ENCODE measurements at regions not wholly inside any gene's neighbourhood (a gene's known extent, or its start where the extent isn't known, plus 50 kb on each side); places are given as distances from the start of the nearest gene placed in this dataset.

GRCh38 chr3:69568951-69569350, 170.3 kb upstream of the MITF start:
- Histone ChIP-seq H3K9me3 (ENCODE audit: low read depth, low read length) (no peaks in the 10 kb centered on the region), H3K36me3 (ENCODE audit: insufficient read depth, low read length) (no peaks in the 10 kb centered on the region), H3K4me1 (ENCODE audit: insufficient read depth, low read length) (no peaks in the 10 kb centered on the region), H4K20me1 (ENCODE audit: insufficient read depth, low read length) (no peaks in the 10 kb centered on the region), H3K27me3 (ENCODE audit: insufficient read depth, low read length) (no peaks in the 10 kb centered on the region), H2AFZ (ENCODE audit: low read length) (no peak overlapping the region), H3K4me2 (ENCODE audit: insufficient read depth, low read length) (no peak overlapping the region), H3K4me3 (ENCODE audit: insufficient read depth, low read length) (no peak overlapping the region), H3K79me2 (ENCODE audit: insufficient read depth, low read length) (no peaks in the 10 kb centered on the region), H3K27ac (ENCODE audit: low read depth, low read length) (no peak overlapping the region)
- TF ChIP-seq, protein P1, sequence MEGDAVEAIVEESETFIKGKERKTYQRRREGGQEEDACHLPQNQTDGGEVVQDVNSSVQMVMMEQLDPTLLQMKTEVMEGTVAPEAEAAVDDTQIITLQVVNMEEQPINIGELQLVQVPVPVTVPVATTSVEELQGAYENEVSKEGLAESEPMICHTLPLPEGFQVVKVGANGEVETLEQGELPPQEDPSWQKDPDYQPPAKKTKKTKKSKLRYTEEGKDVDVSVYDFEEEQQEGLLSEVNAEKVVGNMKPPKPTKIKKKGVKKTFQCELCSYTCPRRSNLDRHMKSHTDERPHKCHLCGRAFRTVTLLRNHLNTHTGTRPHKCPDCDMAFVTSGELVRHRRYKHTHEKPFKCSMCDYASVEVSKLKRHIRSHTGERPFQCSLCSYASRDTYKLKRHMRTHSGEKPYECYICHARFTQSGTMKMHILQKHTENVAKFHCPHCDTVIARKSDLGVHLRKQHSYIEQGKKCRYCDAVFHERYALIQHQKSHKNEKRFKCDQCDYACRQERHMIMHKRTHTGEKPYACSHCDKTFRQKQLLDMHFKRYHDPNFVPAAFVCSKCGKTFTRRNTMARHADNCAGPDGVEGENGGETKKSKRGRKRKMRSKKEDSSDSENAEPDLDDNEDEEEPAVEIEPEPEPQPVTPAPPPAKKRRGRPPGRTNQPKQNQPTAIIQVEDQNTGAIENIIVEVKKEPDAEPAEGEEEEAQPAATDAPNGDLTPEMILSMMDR (IDR thresholded peaks at IDR 0.05; ENCODE audit: extremely low read depth, low read depth, low read length), result no peak
- DNase-seq (ENCODE audit: insufficient read length, low spot score, missing footprints), result no peak

GRCh38 chr3:69568458-69568857, 170.8 kb upstream of the MITF start:
- Histone ChIP-seq H3K4me2 (ENCODE audit: insufficient read depth, low read length) (no peak overlapping the region), H3K36me3 (ENCODE audit: insufficient read depth, low read length) (no peaks in the 10 kb centered on the region), H3K4me3 (ENCODE audit: insufficient read depth, low read length) (no peak overlapping the region), H4K20me1 (ENCODE audit: insufficient read depth, low read length) (no peaks in the 10 kb centered on the region), H3K9me3 (ENCODE audit: low read depth, low read length) (no peaks in the 10 kb centered on the region), H3K27ac (ENCODE audit: low read depth, low read length) (no peak overlapping the region), H3K27me3 (ENCODE audit: insufficient read depth, low read length) (no peaks in the 10 kb centered on the region), H2AFZ (ENCODE audit: low read length) (no peak overlapping the region), H3K79me2 (ENCODE audit: insufficient read depth, low read length) (no peaks in the 10 kb centered on the region), H3K4me1 (ENCODE audit: insufficient read depth, low read length) (no peaks in the 10 kb centered on the region)
- DNase-seq (ENCODE audit: insufficient read length, low spot score, missing footprints), result no peak
- TF ChIP-seq, protein P1 (IDR thresholded peaks at IDR 0.05; ENCODE audit: extremely low read depth, low read depth, low read length), result no peak

DNA sequence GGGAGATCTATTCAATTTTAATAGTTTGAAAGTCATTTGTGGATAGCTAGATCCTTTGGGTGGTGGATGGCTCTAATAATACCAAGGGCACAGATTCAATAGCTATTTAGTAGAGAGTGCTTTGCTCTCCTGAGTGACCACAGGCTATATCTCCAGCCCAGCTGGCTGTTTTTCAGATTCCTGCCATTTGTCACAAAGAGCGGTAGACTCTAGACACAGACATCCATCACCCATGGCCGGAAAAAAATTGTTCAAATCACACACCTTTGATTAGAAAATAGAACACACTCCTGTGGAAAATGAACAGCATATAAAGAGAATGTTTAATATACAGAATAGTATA, 171.6 kb upstream of the MITF start:
- TF ChIP-seq, protein P1 (IDR thresholded peaks at IDR 0.05; ENCODE audit: extremely low read depth, low read depth, low read length), result no peak

DNA sequence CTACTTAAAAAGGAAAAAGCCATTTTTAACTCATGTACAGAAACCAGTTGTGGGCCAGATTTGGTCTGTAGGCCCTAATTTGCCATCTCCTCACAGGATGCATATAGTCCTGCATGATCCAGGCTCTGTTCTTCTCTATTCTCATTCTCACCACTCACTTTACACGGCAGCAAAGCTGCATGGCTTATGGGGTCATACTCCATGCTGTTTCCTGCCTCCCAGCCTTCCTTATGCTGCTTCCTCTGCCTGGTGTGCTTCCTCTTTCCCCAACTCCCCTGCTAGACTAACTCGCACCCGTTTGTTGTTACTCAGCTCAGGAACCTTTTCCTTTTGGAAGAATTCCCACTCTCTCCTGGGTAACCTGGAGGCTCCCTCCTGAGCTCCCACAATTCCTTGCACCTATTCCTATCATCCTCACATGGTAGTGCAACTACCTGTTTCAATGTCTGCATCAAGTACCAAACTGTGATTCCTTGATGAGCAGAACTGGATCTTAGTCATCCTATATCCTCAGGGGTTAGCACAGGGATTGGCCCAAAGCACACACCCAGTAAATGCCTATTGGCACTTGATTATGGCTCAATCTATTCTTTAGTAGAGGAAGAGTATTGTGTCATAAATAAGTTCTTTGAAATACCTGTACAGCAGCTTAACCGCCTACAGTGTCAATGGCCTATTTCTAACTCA, 172.1 kb upstream of the MITF start:
- H3K27ac ChIP-seq (ENCODE audit: low read depth, low read length), result no peak overlapping the region
- H2AFZ ChIP-seq (ENCODE audit: low read length), result no peak overlapping the region
- H4K20me1 ChIP-seq (ENCODE audit: insufficient read depth, low read length), result no peaks in the 10 kb centered on the region
- no peaks in the 10 kb centered on the region for H3K27me3 ChIP-seq (ENCODE audit: insufficient read depth, low read length)
- no peaks in the 10 kb centered on the region for H3K9me3 ChIP-seq (ENCODE audit: low read depth, low read length)
- H3K4me2 ChIP-seq (ENCODE audit: insufficient read depth, low read length), result no peak overlapping the region
- H3K4me1 ChIP-seq (ENCODE audit: insufficient read depth, low read length), result no peaks in the 10 kb centered on the region
- H3K4me3 ChIP-seq (ENCODE audit: insufficient read depth, low read length), result no peak overlapping the region
- H3K79me2 ChIP-seq (ENCODE audit: insufficient read depth, low read length), result no peaks in the 10 kb centered on the region
- no peaks in the 10 kb centered on the region for H3K36me3 ChIP-seq (ENCODE audit: insufficient read depth, low read length)
- no peak for DNase-seq (ENCODE audit: insufficient read length, low spot score, missing footprints)
- TF ChIP-seq, protein P1 (IDR thresholded peaks at IDR 0.05; ENCODE audit: extremely low read depth, low read depth, low read length), result no peak

More for the DNA sequence above, 171.6 kb upstream of the MITF start:
- Histone ChIP-seq H3K79me2 (ENCODE audit: insufficient read depth, low read length) (no peaks in the 10 kb centered on the region), H4K20me1 (ENCODE audit: insufficient read depth, low read length) (no peaks in the 10 kb centered on the region), H3K4me2 (ENCODE audit: insufficient read depth, low read length) (no peak overlapping the region), H3K36me3 (ENCODE audit: insufficient read depth, low read length) (no peaks in the 10 kb centered on the region), H3K27me3 (ENCODE audit: insufficient read depth, low read length) (no peaks in the 10 kb centered on the region), H2AFZ (ENCODE audit: low read length) (no peak overlapping the region), H3K27ac (ENCODE audit: low read depth, low read length) (no peak overlapping the region), H3K4me3 (ENCODE audit: insufficient read depth, low read length) (no peak overlapping the region), H3K4me1 (ENCODE audit: insufficient read depth, low read length) (no peaks in the 10 kb centered on the region), H3K9me3 (ENCODE audit: low read depth, low read length) (no peaks in the 10 kb centered on the region)
- no peak for DNase-seq (ENCODE audit: insufficient read length, low spot score, missing footprints)

Data from osteoblast (primary cell).